ENCODE measurements at regions not wholly inside any gene's neighbourhood (a gene's known extent, or its start where the extent isn't known, plus 50 kb on each side); places are given as distances from the start of the nearest gene placed in this dataset.

GRCh38 chr11:127225619-127226018 lies 225.0 kb upstream of the KIRREL3 start:
- no peak for TF ChIP-seq CTCF (IDR thresholded peaks at IDR 0.05)
- TF ChIP-seq POLR2A (IDR thresholded peaks at IDR 0.05) = no peak
- no peak for TF ChIP-seq POLR2AphosphoS5 (IDR thresholded peaks at IDR 0.05)

All from suprapubic skin (tissue), 4 donors.